IPS-20b (cell line): ENCODE measurements at regions not wholly inside any gene's neighbourhood (a gene's known extent, or its start where the extent isn't known, plus 50 kb on each side); places are given as distances from the start of the nearest gene placed in this dataset.
"Not testable (repeated sequence)": the region's sequence is repeated elsewhere in the genome, so short reads cannot be mapped to it uniquely, and the experiment has no call there.

Experiments
- H3K27ac ChIP-seq: one replicate; pipeline ENCODE4 v1.5.1; 2013; ENCODE audit warnings: low read length
- H3K27me3 ChIP-seq: 2 replicates; pipeline ENCODE4 v1.6.1; 2013; ENCODE audit warnings: mild to moderate bottlenecking, low read length, inconsistent platforms; ENCODE audit not compliant: insufficient read depth
- H3K36me3 ChIP-seq: 2 replicates; pipeline ENCODE4 v1.6.1; 2013; ENCODE audit warnings: low read depth, mild to moderate bottlenecking, inconsistent platforms, low read length, moderate library complexity; ENCODE audit not compliant: insufficient read depth
- H3K4me1 ChIP-seq: 2 replicates; pipeline ENCODE4 v1.6.1; 2013; ENCODE audit warnings: mild to moderate bottlenecking, control low read depth, inconsistent platforms, low read length, moderate library complexity; ENCODE audit not compliant: insufficient read depth
- H3K4me3 ChIP-seq: 2 replicates; pipeline ENCODE4 v1.5.1; 2013; ENCODE audit warnings: mild to moderate bottlenecking, low read length, inconsistent platforms
- H3K9ac ChIP-seq: 2 replicates; pipeline ENCODE4 v1.6.1; 2013; ENCODE audit warnings: low read depth, mild to moderate bottlenecking, inconsistent platforms, low read length, moderate library complexity
- H3K9me3 ChIP-seq: 2 replicates; pipeline ENCODE4 v1.6.1; 2013; ENCODE audit warnings: mild to moderate bottlenecking, low read depth, low read length, inconsistent platforms; ENCODE audit not compliant: insufficient read depth

DNA sequence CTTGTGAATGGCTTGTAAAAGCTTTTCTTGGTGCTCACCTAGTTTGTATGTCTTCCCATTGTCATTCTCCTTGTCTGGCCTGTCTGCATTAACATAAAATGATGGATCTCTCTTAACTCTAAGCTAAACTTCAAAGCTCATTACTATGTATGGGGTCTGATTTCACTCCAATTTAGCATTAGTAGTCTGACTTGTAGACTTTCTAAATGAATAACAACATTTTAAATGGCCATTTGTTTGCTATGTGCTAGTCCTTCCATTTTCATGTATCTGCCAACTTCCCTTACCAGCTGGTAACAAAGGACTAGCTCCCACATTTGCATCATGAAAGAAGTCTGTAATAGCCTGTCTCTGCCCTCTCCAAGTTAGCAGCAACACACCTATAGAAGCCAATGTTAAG lies 324.2 kb upstream of the RGPD4 start:
- Histone ChIP-seq H3K4me3 (peak overlapping the region; percentile 44), H3K4me1 (peaks cover 41% of the 10 kb centered on the region), H3K9me3 (no peaks in the 10 kb centered on the region), H3K36me3 (no peaks in the 10 kb centered on the region), H3K27me3 (peaks cover 5% of the 10 kb centered on the region; the same call in 1 of the 2 replicates), H3K9ac (no peak overlapping the region), H3K27ac (no peak overlapping the region)

GRCh38 chr2:107511970-107512789 lies 314.5 kb upstream of the RGPD4 start:
- H3K4me1 ChIP-seq = peaks cover 3% of the 10 kb centered on the region; the same call in 1 of the 2 replicates
- H3K9me3 ChIP-seq = no peaks in the 10 kb centered on the region
- no peaks in the 10 kb centered on the region for H3K36me3 ChIP-seq
- H3K27me3 ChIP-seq = no peaks in the 10 kb centered on the region
- no peak overlapping the region for H3K4me3 ChIP-seq
- no peak overlapping the region for H3K27ac ChIP-seq
- no peak overlapping the region for H3K9ac ChIP-seq

GRCh38 chr2:107525406-107525805 lies 301.3 kb upstream of the RGPD4 start:
- Histone ChIP-seq H3K27me3 (no peaks in the 10 kb centered on the region), H3K4me3 (no peak overlapping the region), H3K4me1 (no peaks in the 10 kb centered on the region), H3K9ac (no peak overlapping the region), H3K36me3 (no peaks in the 10 kb centered on the region), H3K9me3 (peaks cover 14% of the 10 kb centered on the region; the same call in 1 of the 2 replicates), H3K27ac (no peak overlapping the region)

GRCh38 chr2:107529146-107529545 lies 297.5 kb upstream of the RGPD4 start:
- Histone ChIP-seq H3K4me1 (no peaks in the 10 kb centered on the region), H3K9ac (no peak overlapping the region), H3K9me3 (peaks cover 10% of the 10 kb centered on the region; the same call in 1 of the 2 replicates), H3K27me3 (no peaks in the 10 kb centered on the region), H3K27ac (no peak overlapping the region), H3K36me3 (no peaks in the 10 kb centered on the region), H3K4me3 (no peak overlapping the region)

DNA sequence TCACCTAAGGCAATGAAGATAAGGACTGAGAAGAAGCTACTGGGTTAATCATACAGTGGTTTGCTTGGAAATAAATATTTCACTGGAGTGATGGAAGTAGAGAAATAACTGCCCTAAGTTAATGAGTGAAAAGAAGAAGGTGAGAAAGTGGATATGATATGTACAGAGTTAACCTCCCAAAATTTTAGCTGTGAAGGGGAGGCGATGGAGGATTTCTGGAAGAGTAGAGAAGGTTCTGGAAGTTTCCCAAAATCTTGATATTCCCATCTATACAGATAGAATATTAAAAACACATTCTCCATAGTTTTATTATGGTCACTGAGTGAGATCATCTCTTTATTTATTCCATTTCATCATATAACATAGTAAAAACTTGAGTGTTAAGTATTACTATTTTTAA lies 296.6 kb upstream of the RGPD4 start:
- no peaks in the 10 kb centered on the region for H3K27me3 ChIP-seq
- no peak overlapping the region for H3K27ac ChIP-seq
- no peaks in the 10 kb centered on the region for H3K36me3 ChIP-seq
- no peak overlapping the region for H3K9ac ChIP-seq
- H3K4me3 ChIP-seq = no peak overlapping the region
- H3K9me3 ChIP-seq = peaks cover 4% of the 10 kb centered on the region; the same call in 1 of the 2 replicates
- no peaks in the 10 kb centered on the region for H3K4me1 ChIP-seq

GRCh38 chr2:107534926-107535325 lies 291.8 kb upstream of the RGPD4 start:
- Histone ChIP-seq H3K27ac (no peak overlapping the region), H3K36me3 (no peaks in the 10 kb centered on the region), H3K4me1 (no peaks in the 10 kb centered on the region), H3K27me3 (no peaks in the 10 kb centered on the region), H3K4me3 (no peak overlapping the region), H3K9me3 (no peaks in the 10 kb centered on the region), H3K9ac (no peak overlapping the region)

DNA sequence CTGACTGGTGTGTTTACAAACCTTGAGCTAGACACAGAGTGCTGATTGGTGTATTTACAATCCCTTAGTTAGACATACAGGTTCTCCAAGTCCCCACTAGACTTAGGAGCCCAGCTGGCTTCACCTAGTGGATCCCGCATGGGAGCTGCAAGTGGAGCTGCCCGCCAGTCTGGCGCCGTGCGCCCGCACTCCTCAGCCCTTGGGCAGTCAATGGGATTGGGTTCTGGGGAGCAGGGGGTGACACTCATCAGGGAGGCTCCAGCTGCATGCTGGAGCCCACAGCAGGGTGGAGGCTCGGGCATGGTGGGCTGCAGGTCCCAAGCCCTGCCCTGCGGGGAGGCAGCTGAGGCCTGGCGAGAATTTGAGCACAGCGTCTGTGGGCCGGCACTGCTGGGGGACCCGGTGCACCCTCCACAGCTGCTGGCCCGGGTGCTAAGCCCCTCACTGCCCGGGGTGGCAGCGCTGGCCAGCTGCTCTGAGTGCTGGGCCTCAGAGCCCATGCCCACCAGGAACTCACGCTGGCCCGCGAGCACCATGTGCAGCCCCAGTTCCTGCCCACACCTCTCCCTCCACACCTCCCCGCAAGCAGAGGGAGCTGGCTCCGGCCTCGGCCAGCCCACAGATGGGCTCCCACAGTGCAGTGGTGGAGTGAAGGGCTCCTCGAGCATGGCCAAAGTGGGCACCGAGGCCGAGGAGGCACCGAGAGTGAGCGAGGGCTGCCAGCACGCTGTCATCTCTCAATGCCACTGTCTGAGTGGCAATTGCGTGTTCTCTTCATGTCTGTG lies 290.6 kb upstream of the RGPD4 start:
- H3K36me3 ChIP-seq, H3K4me3 ChIP-seq, H3K9ac ChIP-seq, H3K27me3 ChIP-seq, H3K4me1 ChIP-seq, H3K9me3 ChIP-seq, H3K27ac ChIP-seq: not testable (repeated sequence)

DNA sequence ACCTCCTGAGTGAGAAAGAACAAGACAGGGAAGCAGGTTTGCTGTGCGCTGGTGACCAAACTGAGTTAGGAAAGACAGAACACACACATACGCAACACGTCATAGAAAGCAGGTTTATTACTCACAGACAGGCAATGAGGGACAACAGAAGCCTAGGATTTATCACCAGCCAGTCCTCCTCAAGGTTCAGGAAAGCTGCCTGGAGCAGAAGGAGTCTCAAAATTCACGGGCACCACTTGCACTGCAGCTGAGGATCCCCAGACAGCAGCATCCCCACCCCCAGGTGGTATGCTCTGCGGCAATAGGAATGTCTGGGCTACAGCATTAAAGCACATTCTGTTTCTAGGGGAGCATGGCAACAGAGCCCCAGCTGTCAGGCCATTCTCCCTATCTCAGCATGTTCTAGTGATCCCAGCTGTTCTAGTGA lies 284.4 kb upstream of the RGPD4 start:
- H3K4me1 ChIP-seq = no peaks in the 10 kb centered on the region; the same call in 1 of the 2 replicates
- H3K9me3 ChIP-seq = no peaks in the 10 kb centered on the region
- no peak overlapping the region for H3K27ac ChIP-seq
- H3K9ac ChIP-seq = no peak overlapping the region
- H3K4me3 ChIP-seq = no peak overlapping the region
- no peaks in the 10 kb centered on the region for H3K27me3 ChIP-seq
- H3K36me3 ChIP-seq = no peaks in the 10 kb centered on the region

- Histone ChIP-seq H3K27me3 (no peaks in the 10 kb centered on the region), H3K4me1 (no peaks in the 10 kb centered on the region; the same call in 1 of the 2 replicates), H3K27ac (no peak overlapping the region), H3K4me3 (no peak overlapping the region), H3K9ac (no peak overlapping the region), H3K9me3 (no peaks in the 10 kb centered on the region), H3K36me3 (no peaks in the 10 kb centered on the region)
Observed at GRCh38 chr2:107543793-107544192, 282.9 kb upstream of the RGPD4 start.

- no peak overlapping the region for H3K27ac ChIP-seq
- H3K9ac ChIP-seq = no peak overlapping the region
- no peaks in the 10 kb centered on the region; the same call in 1 of the 2 replicates for H3K4me1 ChIP-seq
- no peaks in the 10 kb centered on the region for H3K27me3 ChIP-seq
- H3K4me3 ChIP-seq = no peak overlapping the region
- H3K36me3 ChIP-seq = no peaks in the 10 kb centered on the region
- no peaks in the 10 kb centered on the region for H3K9me3 ChIP-seq
Observed at GRCh38 chr2:107545066-107545465, 281.6 kb upstream of the RGPD4 start.

- H3K9ac ChIP-seq = no peak overlapping the region
- H3K4me3 ChIP-seq = no peak overlapping the region
- H3K36me3 ChIP-seq = no peaks in the 10 kb centered on the region
- no peaks in the 10 kb centered on the region for H3K9me3 ChIP-seq
- H3K27me3 ChIP-seq = no peaks in the 10 kb centered on the region
- H3K27ac ChIP-seq = no peak overlapping the region
- H3K4me1 ChIP-seq = no peaks in the 10 kb centered on the region; the same call in 1 of the 2 replicates
Observed at GRCh38 chr2:107545851-107546250, 280.8 kb upstream of the RGPD4 start.

GRCh38 chr2:107548216-107548615 lies 278.5 kb upstream of the RGPD4 start:
- Histone ChIP-seq H3K27me3 (no peaks in the 10 kb centered on the region), H3K9ac (no peak overlapping the region), H3K4me3 (no peak overlapping the region), H3K27ac (no peak overlapping the region), H3K36me3 (no peaks in the 10 kb centered on the region), H3K9me3 (no peaks in the 10 kb centered on the region), H3K4me1 (no peaks in the 10 kb centered on the region; the same call in 1 of the 2 replicates)
